NCI-H1436 treated with DMSO at 0.1 percent for 48 hours (cell line): ENCODE measurements at regions not wholly inside any gene's neighbourhood (a gene's known extent, or its start where the extent isn't known, plus 50 kb on each side); places are given as distances from the start of the nearest gene placed in this dataset.

Experiments used
- DNase-seq: peaks from one replicate; lab custom pipeline; 2025; lab: John Stamatoyannopoulos, UW

GRCh38 chr5:24831989-24832388 lies 187.2 kb upstream of the CDH10 start:
- DNase-seq, result no peak

DNA sequence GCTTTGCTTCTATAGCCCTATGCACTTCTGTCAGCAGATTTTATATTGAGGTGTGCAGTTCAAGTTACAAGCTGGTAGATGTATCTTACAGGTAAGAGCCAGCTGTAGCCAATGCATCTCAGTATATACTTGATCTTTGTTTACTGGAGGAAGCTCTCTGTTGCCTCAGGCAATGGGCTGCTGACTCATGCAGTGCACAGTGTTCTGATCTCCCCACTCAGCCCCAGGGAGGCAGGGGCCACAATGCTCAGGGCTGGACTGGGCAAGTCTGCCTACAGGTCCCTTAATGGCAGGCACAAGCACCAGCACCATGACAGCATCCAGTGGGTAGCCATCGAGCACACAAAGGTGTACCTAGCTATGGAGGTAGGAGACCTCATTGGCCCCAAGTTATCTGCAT lies 178.8 kb upstream of the CDH10 start:
- no peak for DNase-seq

GRCh38 chr5:24819841-24820240 lies 175.1 kb upstream of the CDH10 start:
- DNase-seq, result no peak

GRCh38 chr5:24817966-24818365 lies 173.2 kb upstream of the CDH10 start:
- no peak for DNase-seq

- DNase-seq, result no peak
Measured at GRCh38 chr5:24816206-24816605, 171.4 kb upstream of the CDH10 start.

- DNase-seq, result no peak
Measured at GRCh38 chr5:24805230-24805629, 160.5 kb upstream of the CDH10 start.

DNA sequence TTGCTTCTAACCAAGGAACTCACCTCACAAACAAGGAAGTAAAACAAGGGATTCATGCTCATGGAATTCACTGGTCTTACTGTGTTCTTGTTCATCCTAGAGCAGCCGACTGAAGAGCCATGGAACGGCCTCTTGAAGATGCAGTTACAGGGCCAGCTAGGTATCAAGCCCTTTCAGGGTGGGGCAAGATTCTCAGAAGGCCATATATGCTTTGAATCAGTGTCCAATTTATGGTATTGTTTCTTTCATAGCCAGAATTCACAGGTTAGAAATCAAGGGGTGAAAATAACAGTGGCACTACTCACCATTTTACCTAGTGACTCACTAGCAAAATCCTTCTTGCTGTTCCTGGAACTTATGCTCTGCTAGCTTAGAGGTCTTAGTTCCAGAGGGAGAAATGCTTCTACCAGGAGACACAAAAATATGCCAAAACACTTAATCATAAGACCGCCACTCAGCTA lies 159.5 kb upstream of the CDH10 start:
- no peak for DNase-seq

GRCh38 chr5:24791326-24791725 lies 146.5 kb upstream of the CDH10 start:
- DNase-seq, result no peak

- DNase-seq, result no peak
Measured at GRCh38 chr5:24789611-24790351, 145.0 kb upstream of the CDH10 start.

- no peak for DNase-seq
Measured at GRCh38 chr5:24788829-24789514, 144.2 kb upstream of the CDH10 start.

DNA sequence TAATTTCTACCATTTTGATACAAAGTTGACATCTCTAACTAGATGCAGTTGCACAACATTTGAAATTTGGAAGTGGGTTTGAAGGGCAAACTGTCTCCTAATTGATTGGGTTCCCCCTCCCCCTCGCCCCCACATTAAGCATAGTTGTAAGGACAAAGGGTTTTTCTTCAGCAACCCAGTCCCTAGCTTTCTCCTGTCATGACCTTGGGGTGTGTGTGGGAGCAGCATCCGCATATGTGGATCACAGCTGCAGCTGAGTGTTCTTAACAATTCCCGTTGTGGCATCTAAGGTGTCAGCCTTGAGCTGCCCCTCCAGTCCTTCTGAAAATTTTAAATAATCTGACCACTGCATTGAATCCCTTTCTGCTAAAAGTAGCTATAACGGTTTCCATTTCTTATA lies 141.3 kb upstream of the CDH10 start:
- DNase-seq, result no peak

DNA sequence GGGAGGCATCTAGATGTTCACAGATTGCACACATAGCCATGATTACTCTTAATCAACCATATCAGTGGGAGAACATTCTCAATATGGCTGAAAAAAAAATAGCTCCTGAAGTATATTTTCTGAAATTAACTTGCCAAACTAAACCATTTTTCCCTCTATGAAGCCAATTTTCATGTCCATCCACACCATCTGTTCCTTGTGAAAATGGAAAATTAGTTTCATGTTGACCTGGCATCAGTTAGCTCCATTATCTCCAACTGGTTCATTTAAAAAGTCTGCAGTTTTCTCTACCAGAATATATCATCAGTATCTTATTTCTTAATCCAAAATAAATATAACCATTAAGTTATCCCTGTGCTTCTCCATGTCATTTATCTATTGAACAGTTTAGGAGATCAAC lies 138.8 kb upstream of the CDH10 start:
- DNase-seq, result no peak

GRCh38 chr5:24777392-24777791 lies 132.6 kb upstream of the CDH10 start:
- no peak for DNase-seq

GRCh38 chr5:24773261-24773660 lies 128.5 kb upstream of the CDH10 start:
- no peak for DNase-seq

DNA sequence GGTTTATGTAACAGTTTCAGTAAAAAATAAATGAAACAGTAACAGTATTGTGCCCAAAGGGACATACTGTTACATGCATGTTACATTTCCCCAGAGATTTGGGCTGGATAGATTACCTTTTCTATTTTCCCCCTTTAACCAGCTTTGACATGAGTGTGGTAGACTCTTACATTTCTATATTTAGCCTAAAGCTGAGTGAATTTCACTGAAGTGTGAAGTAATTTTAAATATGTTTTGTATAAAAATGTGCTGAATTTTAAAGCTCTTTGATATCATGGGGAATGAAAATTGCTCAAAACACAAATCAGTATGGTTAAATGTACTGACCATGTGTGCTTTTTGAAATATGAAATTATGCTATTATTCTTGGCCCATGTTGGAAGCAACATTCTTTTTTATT lies 122.3 kb upstream of the CDH10 start:
- DNase-seq, result no peak

GRCh38 chr5:24765219-24765618 lies 120.4 kb upstream of the CDH10 start:
- no peak for DNase-seq

- DNase-seq, result no peak
Measured at GRCh38 chr5:24750355-24750754, 105.6 kb upstream of the CDH10 start.

DNA sequence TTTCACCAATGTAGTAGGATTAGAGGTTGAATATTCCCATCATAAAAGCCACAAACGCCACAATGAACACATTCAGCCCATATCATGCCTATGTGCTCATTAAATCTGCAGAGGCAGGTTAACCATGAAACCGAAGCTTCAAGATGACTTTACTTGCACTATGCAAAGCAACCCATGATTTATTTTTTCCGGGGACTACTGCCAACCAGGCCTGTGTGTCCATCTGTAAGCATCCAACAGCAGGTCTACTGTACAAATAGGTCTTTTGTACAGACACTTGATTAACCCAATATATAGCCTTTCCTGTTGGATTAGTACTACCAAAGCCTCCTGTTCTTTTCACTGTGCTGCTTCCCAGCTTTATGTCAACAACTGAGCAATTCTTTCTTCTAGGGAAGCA lies 104.9 kb upstream of the CDH10 start:
- DNase-seq, result no peak

DNA sequence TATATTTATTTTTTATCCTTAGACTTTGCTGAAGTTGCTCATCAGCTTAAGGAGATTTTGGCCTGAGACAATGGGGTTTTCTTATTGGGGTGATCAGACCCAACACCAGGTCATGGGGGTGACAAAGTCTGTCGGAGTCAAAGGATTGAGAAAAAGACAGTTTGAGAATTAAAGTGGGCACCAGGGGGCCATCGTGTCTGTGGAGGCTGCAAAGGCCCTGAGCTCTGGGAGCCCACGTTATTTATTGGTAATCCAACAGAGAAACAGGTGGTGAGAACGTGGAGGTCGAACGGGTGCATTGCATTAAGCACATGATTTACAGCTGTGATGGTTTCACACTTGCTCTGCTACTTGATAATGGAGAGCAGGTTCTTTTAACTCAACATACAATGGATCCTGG lies 102.5 kb upstream of the CDH10 start:
- DNase-seq, result no peak

DNA sequence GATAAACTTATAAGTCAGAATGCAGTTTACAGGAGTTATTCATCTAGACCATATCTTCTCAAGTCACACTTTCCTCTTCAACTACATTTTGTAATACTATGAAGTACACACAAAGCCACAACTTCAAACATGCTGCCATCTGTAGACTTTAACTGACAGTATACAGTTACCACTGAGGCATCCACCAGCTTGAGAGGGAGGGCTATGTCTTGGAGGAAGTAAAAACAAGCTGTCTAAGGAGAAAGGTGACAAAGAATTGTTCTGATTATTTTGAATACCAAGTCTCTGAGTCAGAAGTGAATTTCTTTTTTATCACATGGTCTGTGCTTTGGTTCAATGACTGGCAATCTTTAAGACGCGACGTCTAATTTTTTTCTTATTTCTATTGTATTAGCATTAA lies 97.6 kb upstream of the CDH10 start:
- DNase-seq, result no peak

DNA sequence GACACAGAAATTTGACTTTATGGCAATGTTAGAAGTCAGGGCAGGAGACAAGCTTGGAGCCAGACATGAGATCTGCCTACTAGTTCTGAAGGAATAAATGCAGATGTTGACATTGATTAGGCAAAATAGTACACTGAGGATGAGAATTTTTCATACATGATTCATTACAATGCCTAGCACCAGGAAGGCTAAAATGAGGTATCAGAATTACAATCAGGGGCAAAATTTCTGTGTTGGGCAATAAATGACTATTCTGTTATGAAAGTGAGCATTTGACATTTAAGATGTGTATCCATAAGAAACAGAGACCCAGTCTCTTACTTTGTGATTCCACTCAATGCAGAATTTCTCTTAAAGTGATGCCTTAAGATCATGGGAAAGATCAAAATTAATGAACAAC lies 92.4 kb upstream of the CDH10 start:
- no peak for DNase-seq

- DNase-seq, result no peak
Measured at GRCh38 chr5:24735284-24735683, 90.5 kb upstream of the CDH10 start.

- no peak for DNase-seq
Measured at GRCh38 chr5:24732184-24732583, 87.4 kb upstream of the CDH10 start.

- DNase-seq, result no peak
Measured at GRCh38 chr5:24720743-24721142, 76.0 kb upstream of the CDH10 start.
